Pancreas (tissue), 10 donors: ENCODE measurements at regions not wholly inside any gene's neighbourhood (a gene's known extent, or its start where the extent isn't known, plus 50 kb on each side); places are given as distances from the start of the nearest gene placed in this dataset.

ENCODE experiments used
- ATAC-seq, 4 donors: fragments of 200-7000 bp; cut with Tn5 transposase; one replicate each; pipeline versions ENCODE4 v1.8.0 to v1.9.1; 2020; ENCODE audit warnings: mild to moderate bottlenecking in 4 of 4, moderate library complexity in 4 of 4
- DNase-seq, 6 donors: peaks; one replicate each; pipeline ENCODE4 v3.0.0-alpha.2; 2020
- FAIRE-seq: peaks from 2 replicates; lab custom pipeline; 2012; peaks lifted over from hg19 to GRCh38; lab: Jason Lieb, UNC
- H3K27ac ChIP-seq, 4 donors: fragments of 200-600 bp; sonication (generic); 1 replicate in 3 of 4; 2 replicates in 1 of 4; pipeline versions ENCODE4 v1.5.0 to v1.8.0; 2020
- H3K27me3 ChIP-seq, 4 donors: fragments of 200-600 bp; one replicate each; pipeline ENCODE4 v1.8.0; 2021
- H3K36me3 ChIP-seq, 3 donors: fragments of 200-600 bp; sonication (generic) in 1 of 3; one replicate each; pipeline versions ENCODE4 v1.5.0 to v1.8.0; 2020 to 2021
- H3K4me1 ChIP-seq, 3 donors: fragments of 200-600 bp; one replicate each; pipeline ENCODE4 v1.8.0; 2021
- H3K4me3 ChIP-seq, 4 donors: fragments of 200-600 bp; sonication (generic) in 2 of 4; one replicate each; pipeline versions ENCODE4 v1.5.0 to v1.8.0; 2020 to 2021
- H3K9me3 ChIP-seq, 4 donors: fragments of 200-600 bp; one replicate each; pipeline ENCODE4 v1.8.0; 2021
- whole genome bisulfite sequencing, 2 donors: extraction: QIAGEN DNeasy Blood & Tissue Kit; methylation state at CpG; one replicate each; pipeline ENCODE4 v1.1.7; 2013; 5-methylcytosine and 5-hydroxymethylcytosine counted together
- intact Hi-C, 3 donors: fragments of 100-400 bp; cut with DNase I; formaldehyde crosslinking; loops; one replicate each; pipeline versions ENCODE4 v1.11.1 to v1.14.2; 2022
- TF ChIP-seq, protein P1 (sequence below), 4 donors: fragments of 200-600 bp; sonication (generic) in 3 of 4; IDR thresholded peaks; one replicate each; pipeline versions ENCODE4 v1.5.0 to v1.8.0; 2021; ENCODE audit warnings: antibody characterized with exemption in 4 of 4
- donor health status: healthy with polysubstance abuse.
- donor health status: DM: no; HTN: no; CAD: no; lungs with moderate emphysema.
- donor health status: DM: no; HTN: no; CAD: no.
- donor health status: control.
- donor health status: control.
- donor health status: Bipolar disorder and iron deficiency.
- donor health status: DM: yes; HTN: yes; CAD: no.
- donor health status: DM: no; HTN: no; CAD: no.
- donor health status: DM: no; HTN: no; CAD: no.
- donor health status: DM: yes; HTN: yes; CAD: no.

DNA sequence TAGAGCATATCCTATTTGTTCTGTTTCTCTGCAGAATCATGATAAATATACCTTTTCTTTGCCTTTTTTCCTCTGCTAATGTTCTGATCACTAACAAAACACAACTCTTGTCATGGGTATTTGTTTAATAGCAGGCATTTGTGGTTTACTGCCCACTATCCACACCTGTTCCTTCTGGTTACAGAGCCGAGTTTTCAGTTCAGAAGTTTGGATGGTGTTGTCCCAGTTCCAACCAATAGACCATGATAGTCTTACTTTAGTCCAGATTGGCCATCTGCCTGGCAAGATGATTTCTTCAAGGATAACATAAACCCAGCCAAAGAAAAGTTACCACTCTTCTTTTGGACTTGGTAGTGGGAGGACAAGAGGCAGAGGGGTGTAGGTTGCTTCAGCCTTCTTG is 211.2 kb downstream of the TFAP2A start:
- Histone ChIP-seq H3K9me3 (no peaks in the 10 kb centered on the region), H3K4me1 (no peaks in the 10 kb centered on the region), H3K36me3 (no peaks in the 10 kb centered on the region), H3K4me3 (no peak overlapping the region), H3K27me3 (peaks cover 0 to 4% (median 0%) of the 10 kb centered on the region in 4 donors), H3K27ac (no peak overlapping the region)
- no peak for FAIRE-seq
- intact Hi-C loops, result no loop called here
- TF ChIP-seq, protein P1, sequence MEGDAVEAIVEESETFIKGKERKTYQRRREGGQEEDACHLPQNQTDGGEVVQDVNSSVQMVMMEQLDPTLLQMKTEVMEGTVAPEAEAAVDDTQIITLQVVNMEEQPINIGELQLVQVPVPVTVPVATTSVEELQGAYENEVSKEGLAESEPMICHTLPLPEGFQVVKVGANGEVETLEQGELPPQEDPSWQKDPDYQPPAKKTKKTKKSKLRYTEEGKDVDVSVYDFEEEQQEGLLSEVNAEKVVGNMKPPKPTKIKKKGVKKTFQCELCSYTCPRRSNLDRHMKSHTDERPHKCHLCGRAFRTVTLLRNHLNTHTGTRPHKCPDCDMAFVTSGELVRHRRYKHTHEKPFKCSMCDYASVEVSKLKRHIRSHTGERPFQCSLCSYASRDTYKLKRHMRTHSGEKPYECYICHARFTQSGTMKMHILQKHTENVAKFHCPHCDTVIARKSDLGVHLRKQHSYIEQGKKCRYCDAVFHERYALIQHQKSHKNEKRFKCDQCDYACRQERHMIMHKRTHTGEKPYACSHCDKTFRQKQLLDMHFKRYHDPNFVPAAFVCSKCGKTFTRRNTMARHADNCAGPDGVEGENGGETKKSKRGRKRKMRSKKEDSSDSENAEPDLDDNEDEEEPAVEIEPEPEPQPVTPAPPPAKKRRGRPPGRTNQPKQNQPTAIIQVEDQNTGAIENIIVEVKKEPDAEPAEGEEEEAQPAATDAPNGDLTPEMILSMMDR (IDR thresholded peaks at IDR 0.05), result no peak
- 40 to 58% methylated on average over 1 of the region's 1 CpG for WGBS, 2 donors
- DNase-seq, result no peak
- ATAC-seq, result no peak

- Histone ChIP-seq H3K4me3 (no peak overlapping the region), H3K4me1 (no peaks in the 10 kb centered on the region), H3K36me3 (no peaks in the 10 kb centered on the region), H3K27ac (no peak overlapping the region), H3K27me3 (peaks cover 0 to 4% (median 0%) of the 10 kb centered on the region in 4 donors), H3K9me3 (no peaks in the 10 kb centered on the region)
- DNase-seq (no peak), ATAC-seq (no peak), FAIRE-seq (no peak)
- TF ChIP-seq, protein P1 (IDR thresholded peaks at IDR 0.05), result no peak
- 68 to 81% methylated on average over 3 of the region's 3 CpGs for WGBS, 2 donors
- intact Hi-C loops, result no loop called here
Measured at GRCh38 chr6:10202581-10202980, 212.3 kb downstream of the TFAP2A start.

DNA sequence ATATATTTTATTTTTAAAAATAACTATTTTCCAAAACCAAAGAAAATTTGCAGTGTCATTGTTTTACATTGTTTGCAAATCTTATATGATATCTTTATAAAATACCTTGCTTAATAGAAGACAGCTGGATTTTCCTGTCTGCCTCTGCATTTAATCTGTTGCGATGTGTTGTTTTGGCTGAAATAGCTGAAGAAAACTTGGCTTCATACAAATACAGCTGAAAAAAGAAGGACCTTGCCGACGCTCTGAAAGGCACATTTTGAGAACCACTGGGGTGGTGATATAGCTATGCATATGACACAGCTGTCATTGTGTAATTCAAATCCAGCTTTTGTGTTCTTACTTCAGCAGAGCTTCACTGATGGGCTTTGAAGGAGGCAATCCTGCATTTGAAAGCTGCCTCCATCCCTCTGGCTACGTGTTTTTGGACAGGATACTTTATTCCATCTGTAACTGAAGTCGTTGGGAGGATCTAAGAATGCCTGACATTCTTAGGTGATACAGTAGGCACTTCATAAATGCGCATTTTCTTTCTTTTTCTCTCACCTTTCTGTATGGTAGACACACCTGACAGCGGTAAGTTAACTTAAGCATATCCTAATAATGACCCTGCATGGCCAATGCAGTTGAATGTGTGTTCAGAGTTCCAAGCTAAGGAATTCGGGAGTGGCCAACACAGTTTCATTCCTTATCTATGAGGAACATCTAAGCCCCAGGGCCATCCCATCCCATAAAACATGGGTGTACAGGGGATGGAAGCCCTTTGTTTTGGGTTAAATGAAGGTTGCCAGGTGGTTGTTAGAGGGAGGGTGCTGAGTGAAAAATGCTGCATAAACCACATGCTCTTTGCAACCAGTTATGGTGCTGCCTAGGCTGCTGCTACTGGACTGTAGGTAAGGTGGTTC is 213.0 kb downstream of the TFAP2A start:
- no peak for FAIRE-seq
- H3K4me3 ChIP-seq, result no peak overlapping the region
- intact Hi-C loops, result no loop called here
- no peaks in the 10 kb centered on the region for H3K4me1 ChIP-seq
- H3K9me3 ChIP-seq, result no peaks in the 10 kb centered on the region
- TF ChIP-seq, protein P1 (IDR thresholded peaks at IDR 0.05), result no peak
- no peak for DNase-seq
- 67 to 73% methylated on average over 8 of the region's 8 CpGs for WGBS, 2 donors
- H3K27ac ChIP-seq, result no peak overlapping the region
- ATAC-seq, result no peak
- H3K36me3 ChIP-seq, result no peaks in the 10 kb centered on the region
- H3K27me3 ChIP-seq, result peaks cover 0 to 4% (median 0%) of the 10 kb centered on the region in 4 donors

DNA sequence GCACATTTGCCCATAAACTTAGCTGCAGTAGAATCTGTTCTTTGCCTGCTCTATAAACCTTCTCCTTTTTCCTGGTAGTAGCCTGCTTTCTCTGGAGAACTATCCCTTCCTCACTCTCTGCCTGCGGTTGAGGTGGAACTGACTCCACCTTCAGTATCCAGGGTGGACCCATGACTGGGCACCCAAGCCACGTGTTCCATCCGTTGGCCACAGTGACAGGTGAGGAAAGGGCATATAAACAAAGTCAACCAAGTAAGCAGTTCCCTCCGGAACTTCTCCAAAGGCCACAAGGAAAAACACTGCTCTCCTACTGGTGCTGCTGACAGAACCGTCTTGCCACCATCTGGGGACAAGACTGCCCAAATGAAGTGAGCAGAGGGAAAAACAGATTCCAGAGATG is 218.8 kb downstream of the TFAP2A start:
- no peaks in the 10 kb centered on the region for H3K9me3 ChIP-seq
- H3K27me3 ChIP-seq, result peaks cover 0 to 4% (median 0%) of the 10 kb centered on the region in 4 donors
- no peak overlapping the region for H3K27ac ChIP-seq
- H3K4me3 ChIP-seq, result no peak overlapping the region
- DNase-seq (no peak), FAIRE-seq (no peak), ATAC-seq (no peak)
- no peaks in the 10 kb centered on the region for H3K36me3 ChIP-seq
- no peaks in the 10 kb centered on the region for H3K4me1 ChIP-seq
- intact Hi-C loops, result no loop called here
- 61 to 69% methylated on average over 5 of the region's 5 CpGs for WGBS, 2 donors
- TF ChIP-seq, protein P1 (IDR thresholded peaks at IDR 0.05), result no peak
